Heart left ventricle (tissue), 13 donors: ENCODE measurements at regions not wholly inside any gene's neighbourhood (a gene's known extent, or its start where the extent isn't known, plus 50 kb on each side); places are given as distances from the start of the nearest gene placed in this dataset.

Experiments used
- POLR2A ChIP-seq, 2 donors: fragments of 450-650 bp; IDR thresholded peaks; one replicate each; pipeline ENCODE4 v1.6.1; 2017; ENCODE audit warnings: antibody characterized with exemption in 2 of 2, mild to moderate bottlenecking in 2 of 2, moderate library complexity in 2 of 2
- TF ChIP-seq, protein P1 (sequence below), 12 donors: fragments of 200-600 bp; sonication (generic) in 4 of 12; IDR thresholded peaks; one replicate each; pipeline versions ENCODE4 v1.5.0 to v1.8.0; 2018 to 2022; ENCODE audit warnings: antibody characterized with exemption in 12 of 12, mild to moderate bottlenecking in 5 of 12
- donor health status: ischemic (EF 13 %, LVEDD 7.1; RV severe dilation, severe dysfunction).
- donor health status: DM: no; HTN: yes; CAD: no.
- donor health status: DM: no; HTN: no; CAD: no.
- donor health status: ischemic (EF 25% LVEDD 6.9; RV normal size, moderate dysfunction).
- donor health status: ischemic (EF 25% LVEDD 5.7; RV mildly dilated, moderate dysfunction).
- donor health status: ischemic (EF 35%, LVEDD 5.7; RV mildly dilated, moderate dysfunction).
- donor health status: nonischemic (EF 11% LVEDD 7.7; RV severe dilation, severe dysfunction).
- donor health status: DM: yes; HTN: yes; CAD: no.
- donor health status: PGD.
- donor health status: ischemic (EF 29% LVEDD 5.4; RV normal size, mild dysfunction).
- donor health status: nonischemic (EF 23%, LVEDD 6.1; RV moderate dilation, normal function).

DNA sequence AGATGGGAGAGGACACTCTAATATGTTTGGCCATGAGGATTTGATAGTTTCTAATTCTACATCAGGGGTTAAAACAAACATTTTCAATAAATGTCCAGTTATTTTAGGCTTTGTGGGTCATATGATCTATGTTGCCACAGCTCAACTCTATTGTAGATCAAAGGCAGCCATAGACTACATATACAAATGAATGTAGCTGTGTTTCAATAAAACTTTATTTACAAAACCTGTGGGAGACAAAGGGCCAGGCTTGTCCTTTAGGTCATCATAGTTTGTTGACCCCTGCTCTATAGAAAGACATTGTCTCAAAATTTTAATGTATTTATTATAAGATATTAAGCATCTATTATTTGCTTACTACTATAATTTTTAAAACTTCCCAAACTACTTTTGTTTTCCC lies 325.4 kb upstream of the MEF2C start:
- TF ChIP-seq, protein P1, sequence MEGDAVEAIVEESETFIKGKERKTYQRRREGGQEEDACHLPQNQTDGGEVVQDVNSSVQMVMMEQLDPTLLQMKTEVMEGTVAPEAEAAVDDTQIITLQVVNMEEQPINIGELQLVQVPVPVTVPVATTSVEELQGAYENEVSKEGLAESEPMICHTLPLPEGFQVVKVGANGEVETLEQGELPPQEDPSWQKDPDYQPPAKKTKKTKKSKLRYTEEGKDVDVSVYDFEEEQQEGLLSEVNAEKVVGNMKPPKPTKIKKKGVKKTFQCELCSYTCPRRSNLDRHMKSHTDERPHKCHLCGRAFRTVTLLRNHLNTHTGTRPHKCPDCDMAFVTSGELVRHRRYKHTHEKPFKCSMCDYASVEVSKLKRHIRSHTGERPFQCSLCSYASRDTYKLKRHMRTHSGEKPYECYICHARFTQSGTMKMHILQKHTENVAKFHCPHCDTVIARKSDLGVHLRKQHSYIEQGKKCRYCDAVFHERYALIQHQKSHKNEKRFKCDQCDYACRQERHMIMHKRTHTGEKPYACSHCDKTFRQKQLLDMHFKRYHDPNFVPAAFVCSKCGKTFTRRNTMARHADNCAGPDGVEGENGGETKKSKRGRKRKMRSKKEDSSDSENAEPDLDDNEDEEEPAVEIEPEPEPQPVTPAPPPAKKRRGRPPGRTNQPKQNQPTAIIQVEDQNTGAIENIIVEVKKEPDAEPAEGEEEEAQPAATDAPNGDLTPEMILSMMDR (IDR thresholded peaks at IDR 0.05) = no peak
- TF ChIP-seq POLR2A (IDR thresholded peaks at IDR 0.05) = no peak
